ENCODE measurements at regions not wholly inside any gene's neighbourhood (a gene's known extent, or its start where the extent isn't known, plus 50 kb on each side); places are given as distances from the start of the nearest gene placed in this dataset.

DNA sequence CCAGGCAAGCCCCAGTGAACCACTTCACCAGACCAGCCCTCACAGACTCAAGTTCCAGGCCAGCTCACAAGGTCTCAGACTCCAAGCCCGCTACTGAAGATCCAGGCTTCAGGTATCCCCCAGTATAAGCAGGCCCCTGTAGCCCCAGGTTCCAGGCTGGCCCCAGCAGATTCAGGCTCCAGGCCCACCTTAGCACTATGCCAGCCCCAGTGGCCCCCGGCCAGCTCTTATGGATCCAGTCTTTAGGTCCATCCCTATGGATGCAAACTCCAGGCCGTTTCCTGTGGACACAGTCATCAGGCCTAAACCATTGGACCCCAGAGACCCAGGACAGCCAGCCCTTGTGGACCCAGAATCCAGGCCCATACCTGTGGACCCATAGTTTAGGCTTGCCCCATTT, 277.8 kb upstream of the MAGEB18 start:
- H3K4me3 ChIP-seq, result no peak overlapping the region
- H3K36me3 ChIP-seq, result no peaks in the 10 kb centered on the region
- TF ChIP-seq, protein P1, sequence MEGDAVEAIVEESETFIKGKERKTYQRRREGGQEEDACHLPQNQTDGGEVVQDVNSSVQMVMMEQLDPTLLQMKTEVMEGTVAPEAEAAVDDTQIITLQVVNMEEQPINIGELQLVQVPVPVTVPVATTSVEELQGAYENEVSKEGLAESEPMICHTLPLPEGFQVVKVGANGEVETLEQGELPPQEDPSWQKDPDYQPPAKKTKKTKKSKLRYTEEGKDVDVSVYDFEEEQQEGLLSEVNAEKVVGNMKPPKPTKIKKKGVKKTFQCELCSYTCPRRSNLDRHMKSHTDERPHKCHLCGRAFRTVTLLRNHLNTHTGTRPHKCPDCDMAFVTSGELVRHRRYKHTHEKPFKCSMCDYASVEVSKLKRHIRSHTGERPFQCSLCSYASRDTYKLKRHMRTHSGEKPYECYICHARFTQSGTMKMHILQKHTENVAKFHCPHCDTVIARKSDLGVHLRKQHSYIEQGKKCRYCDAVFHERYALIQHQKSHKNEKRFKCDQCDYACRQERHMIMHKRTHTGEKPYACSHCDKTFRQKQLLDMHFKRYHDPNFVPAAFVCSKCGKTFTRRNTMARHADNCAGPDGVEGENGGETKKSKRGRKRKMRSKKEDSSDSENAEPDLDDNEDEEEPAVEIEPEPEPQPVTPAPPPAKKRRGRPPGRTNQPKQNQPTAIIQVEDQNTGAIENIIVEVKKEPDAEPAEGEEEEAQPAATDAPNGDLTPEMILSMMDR (IDR thresholded peaks at IDR 0.05), result no peak
- no peak for TF ChIP-seq POLR2A (IDR thresholded peaks at IDR 0.05)
- no peak for TF ChIP-seq EP300 (IDR thresholded peaks at IDR 0.05)
- TF ChIP-seq POLR2AphosphoS5 (IDR thresholded peaks at IDR 0.05), result no peak
- no peaks in the 10 kb centered on the region for H3K4me1 ChIP-seq
- no peaks in the 10 kb centered on the region for H3K27me3 ChIP-seq
- no peak overlapping the region for H3K27ac ChIP-seq
- no peak for DNase-seq
- intact Hi-C loops (cut with DNase I; ENCODE audit: low total_unique reads), result no loop called here
- 50 to 90% (median 80%) methylated on average over 2 to 3 of the region's 3 CpGs; no CpG with 5 or more reads in 1 of the 5 donors for WGBS, 5 donors
- H3K9me3 ChIP-seq, result no peaks in the 10 kb centered on the region

DNA sequence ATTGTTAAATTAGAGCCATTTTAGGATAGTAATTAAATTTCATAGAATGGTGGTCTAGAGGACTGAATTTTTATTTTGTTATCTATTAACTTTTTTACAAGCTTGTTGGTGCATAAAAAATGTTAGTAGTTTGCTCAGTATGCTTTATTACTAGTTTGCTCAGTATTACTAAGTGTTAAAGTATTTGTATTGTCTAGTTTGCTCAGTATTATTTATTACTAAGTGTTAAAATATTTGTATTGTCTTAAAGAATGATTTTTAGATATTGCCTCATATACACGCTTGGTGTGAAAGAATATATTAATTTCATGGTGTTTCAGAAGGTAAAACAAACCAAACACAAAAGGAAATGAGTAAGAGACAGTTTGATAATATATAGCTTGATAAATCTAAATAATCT, 268.4 kb upstream of the MAGEB18 start:
- Histone ChIP-seq H3K4me1 (no peaks in the 10 kb centered on the region), H3K36me3 (no peaks in the 10 kb centered on the region), H3K9me3 (no peaks in the 10 kb centered on the region), H3K4me3 (no peak overlapping the region), H3K27ac (no peak overlapping the region), H3K27me3 (no peaks in the 10 kb centered on the region)
- no peak for DNase-seq
- TF ChIP-seq EP300 (IDR thresholded peaks at IDR 0.05) (no peak), POLR2AphosphoS5 (IDR thresholded peaks at IDR 0.05) (no peak), POLR2A (IDR thresholded peaks at IDR 0.05) (no peak)
- TF ChIP-seq, protein P1 (IDR thresholded peaks at IDR 0.05), result no peak
- intact Hi-C loops (cut with DNase I; ENCODE audit: low total_unique reads), result no loop called here
- WGBS, 5 donors, result 30 to 61% (median 52%) methylated on average over 1 of the region's 1 CpG

DNA sequence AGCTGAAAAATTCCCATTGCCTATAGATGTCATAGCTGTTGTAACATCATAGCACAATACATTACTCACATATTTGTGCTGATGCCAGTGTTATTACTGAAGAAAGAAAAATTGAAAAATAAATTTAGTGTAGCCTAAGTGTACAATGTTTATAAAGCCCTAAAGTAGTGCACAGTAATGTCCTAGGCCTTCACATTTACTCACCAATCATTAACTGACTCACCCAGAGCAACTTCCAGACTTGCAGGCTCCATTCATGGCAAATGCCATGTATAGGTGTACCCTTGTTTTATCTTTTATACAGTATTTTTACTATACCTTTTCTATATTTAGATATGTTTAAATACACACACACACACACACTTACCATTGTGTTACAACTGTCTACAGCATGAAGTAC, 265.4 kb upstream of the MAGEB18 start:
- no peaks in the 10 kb centered on the region for H3K27me3 ChIP-seq
- intact Hi-C loops (cut with DNase I; ENCODE audit: low total_unique reads), result no loop called here
- no peaks in the 10 kb centered on the region for H3K4me1 ChIP-seq
- H3K27ac ChIP-seq, result no peak overlapping the region
- no peak for DNase-seq
- no peaks in the 10 kb centered on the region for H3K9me3 ChIP-seq
- no peak overlapping the region for H3K4me3 ChIP-seq
- TF ChIP-seq EP300 (IDR thresholded peaks at IDR 0.05) (no peak), POLR2AphosphoS5 (IDR thresholded peaks at IDR 0.05) (no peak), POLR2A (IDR thresholded peaks at IDR 0.05) (no peak)
- TF ChIP-seq, protein P1 (IDR thresholded peaks at IDR 0.05), result no peak
- no peaks in the 10 kb centered on the region for H3K36me3 ChIP-seq

DNA sequence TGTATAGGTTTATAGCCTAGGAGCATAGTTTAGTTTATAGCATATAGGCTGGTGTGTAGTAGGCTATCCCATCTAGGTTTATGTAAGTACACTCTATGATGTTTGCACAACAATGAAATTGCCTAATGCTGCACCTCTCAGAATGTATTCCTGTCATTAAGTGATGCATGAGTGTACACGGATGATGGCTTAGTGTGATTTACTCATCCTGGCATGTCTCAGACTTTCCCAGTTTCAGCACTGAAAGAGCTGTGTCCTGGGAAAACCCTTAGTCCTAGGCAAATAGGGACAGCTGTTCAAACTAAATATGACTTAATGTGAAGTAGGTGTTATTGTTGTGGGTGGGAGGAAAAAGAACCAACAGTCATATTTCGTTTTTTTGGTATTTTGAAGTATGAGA, 264.9 kb upstream of the MAGEB18 start:
- TF ChIP-seq, protein P1 (IDR thresholded peaks at IDR 0.05), result no peak
- TF ChIP-seq EP300 (IDR thresholded peaks at IDR 0.05) (no peak), POLR2A (IDR thresholded peaks at IDR 0.05) (no peak), POLR2AphosphoS5 (IDR thresholded peaks at IDR 0.05) (no peak)
- Histone ChIP-seq H3K4me3 (no peak overlapping the region), H3K27ac (no peak overlapping the region), H3K9me3 (no peaks in the 10 kb centered on the region), H3K4me1 (no peaks in the 10 kb centered on the region), H3K36me3 (no peaks in the 10 kb centered on the region), H3K27me3 (no peaks in the 10 kb centered on the region)
- WGBS, 5 donors, result 26 to 50% (median 37%) methylated on average over 2 of the region's 2 CpGs
- peak in 1 of 2 donors; percentile 3 for DNase-seq
- intact Hi-C loops (cut with DNase I; ENCODE audit: low total_unique reads), result no loop called here

Measured in stomach (tissue), 8 donors.